ENCODE measurements at regions not wholly inside any gene's neighbourhood (a gene's known extent, or its start where the extent isn't known, plus 50 kb on each side); places are given as distances from the start of the nearest gene placed in this dataset.

DNA sequence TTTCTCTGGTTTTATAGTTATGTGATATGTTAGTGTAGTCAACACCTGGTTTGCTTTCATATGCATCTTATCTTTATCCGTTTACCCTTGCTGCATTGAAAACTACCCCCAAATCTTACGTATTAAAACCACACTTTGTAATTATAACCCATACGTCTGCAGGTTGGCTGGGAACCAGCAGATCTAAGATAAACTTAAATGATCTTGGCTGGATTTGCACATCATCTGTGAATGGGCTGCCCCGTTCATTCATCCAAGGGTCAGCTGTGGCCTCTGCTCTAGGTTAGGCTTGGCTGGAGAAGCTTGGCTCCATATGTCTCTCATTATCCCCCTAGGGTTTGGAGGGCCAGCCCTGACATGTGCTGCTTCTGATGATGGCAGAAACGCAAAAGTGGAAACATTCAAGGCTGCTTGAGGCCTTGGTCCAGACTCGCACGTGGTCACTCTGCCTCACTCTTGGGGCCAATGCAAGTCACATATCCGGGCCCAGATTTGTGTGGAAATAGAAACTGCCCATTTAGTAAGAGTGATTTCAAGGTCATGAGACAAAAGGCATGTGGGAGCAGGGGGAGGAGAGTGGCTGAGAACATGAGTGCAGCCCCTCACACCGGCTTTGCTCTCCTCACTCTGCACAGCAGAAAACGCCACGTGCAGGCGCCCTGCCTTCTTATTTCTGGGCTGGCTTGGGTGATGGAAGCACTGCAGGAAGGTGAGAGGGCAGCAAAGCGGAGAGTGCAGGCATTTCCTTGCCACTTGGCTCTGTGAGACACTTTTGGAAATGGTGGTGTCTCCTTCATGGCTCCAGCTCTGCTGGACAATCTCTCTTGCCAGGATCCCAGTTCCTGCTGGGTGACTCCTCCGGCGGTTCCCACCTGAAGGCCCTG lies 553.8 kb downstream of the GLRX3 start:
- DNase-seq, result no peak

DNA sequence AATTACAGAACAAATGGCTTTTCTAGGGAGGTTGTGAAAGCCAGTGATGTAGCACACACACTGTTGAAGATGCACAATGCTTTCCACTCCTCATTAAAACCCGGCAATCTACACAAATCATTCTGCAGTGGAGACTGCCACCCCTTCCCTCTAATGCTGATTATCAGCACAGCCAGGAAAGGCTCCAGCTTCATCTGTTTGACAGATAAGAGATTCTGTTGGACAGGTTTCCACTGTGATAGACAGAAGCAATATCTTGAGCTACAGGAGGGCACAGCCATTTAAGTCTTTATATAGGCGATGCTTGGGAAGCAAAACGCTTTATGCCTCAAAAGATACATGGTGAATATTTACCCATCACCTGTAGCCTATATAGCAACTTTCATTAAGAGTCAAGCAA lies 555.6 kb downstream of the GLRX3 start:
- TF ChIP-seq POLR2A (IDR thresholded peaks at IDR 0.05), result no peak
- TF ChIP-seq, protein P1, sequence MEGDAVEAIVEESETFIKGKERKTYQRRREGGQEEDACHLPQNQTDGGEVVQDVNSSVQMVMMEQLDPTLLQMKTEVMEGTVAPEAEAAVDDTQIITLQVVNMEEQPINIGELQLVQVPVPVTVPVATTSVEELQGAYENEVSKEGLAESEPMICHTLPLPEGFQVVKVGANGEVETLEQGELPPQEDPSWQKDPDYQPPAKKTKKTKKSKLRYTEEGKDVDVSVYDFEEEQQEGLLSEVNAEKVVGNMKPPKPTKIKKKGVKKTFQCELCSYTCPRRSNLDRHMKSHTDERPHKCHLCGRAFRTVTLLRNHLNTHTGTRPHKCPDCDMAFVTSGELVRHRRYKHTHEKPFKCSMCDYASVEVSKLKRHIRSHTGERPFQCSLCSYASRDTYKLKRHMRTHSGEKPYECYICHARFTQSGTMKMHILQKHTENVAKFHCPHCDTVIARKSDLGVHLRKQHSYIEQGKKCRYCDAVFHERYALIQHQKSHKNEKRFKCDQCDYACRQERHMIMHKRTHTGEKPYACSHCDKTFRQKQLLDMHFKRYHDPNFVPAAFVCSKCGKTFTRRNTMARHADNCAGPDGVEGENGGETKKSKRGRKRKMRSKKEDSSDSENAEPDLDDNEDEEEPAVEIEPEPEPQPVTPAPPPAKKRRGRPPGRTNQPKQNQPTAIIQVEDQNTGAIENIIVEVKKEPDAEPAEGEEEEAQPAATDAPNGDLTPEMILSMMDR (IDR thresholded peaks at IDR 0.05), result no peak
- Histone ChIP-seq H3K9me3 (no peaks in the 10 kb centered on the region), H3K4me3 (no peak overlapping the region), H3K4me1 (no peaks in the 10 kb centered on the region), H3K27ac (no peak overlapping the region), H3K36me3 (no peaks in the 10 kb centered on the region), H3K27me3 (no peaks in the 10 kb centered on the region)
- intact Hi-C loops (cut with DNase I), result no loop called here
- 51 to 76% methylated on average over 3 of the region's 3 CpGs for WGBS, 2 donors
- DNase-seq, result no peak

More for the DNA sequence above, 553.8 kb downstream of the GLRX3 start:
- Histone ChIP-seq H3K4me1 (no peaks in the 10 kb centered on the region), H3K27ac (no peak overlapping the region), H3K9me3 (no peaks in the 10 kb centered on the region), H3K36me3 (no peaks in the 10 kb centered on the region), H3K4me3 (no peak overlapping the region), H3K27me3 (no peaks in the 10 kb centered on the region)
- TF ChIP-seq, protein P1 (IDR thresholded peaks at IDR 0.05), result no peak
- no peak for TF ChIP-seq POLR2A (IDR thresholded peaks at IDR 0.05)
- intact Hi-C loops (cut with DNase I), result no loop called here
- WGBS, 2 donors, result 56 to 64% methylated on average over 14 to 15 of the region's 15 CpGs

DNA sequence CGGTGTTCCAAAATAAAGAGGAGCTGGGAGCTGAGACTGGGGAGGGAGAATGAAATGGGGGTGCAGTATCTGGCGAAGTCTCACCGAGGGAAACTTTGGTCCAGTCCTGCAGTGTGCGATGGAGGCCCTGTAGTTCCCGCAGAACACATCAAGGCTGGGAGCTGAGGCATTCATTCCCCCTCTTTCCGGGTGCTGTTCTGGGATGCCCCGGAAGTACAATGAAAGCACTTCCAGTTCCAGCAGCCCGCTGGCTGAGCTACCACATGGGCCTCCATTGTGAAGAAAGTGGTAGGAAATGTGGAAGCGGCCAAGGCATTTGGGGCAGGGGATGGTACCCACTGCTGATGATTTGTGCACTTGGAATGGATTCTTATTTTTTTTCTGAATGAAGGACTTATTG lies 560.7 kb downstream of the GLRX3 start:
- H3K27ac ChIP-seq, result no peak overlapping the region
- no peak overlapping the region for H3K4me3 ChIP-seq
- H3K27me3 ChIP-seq, result no peaks in the 10 kb centered on the region
- WGBS, 2 donors, result 85 to 95% methylated on average over 4 to 9 of the region's 9 CpGs
- intact Hi-C loops (cut with DNase I), result no loop called here
- no peaks in the 10 kb centered on the region for H3K36me3 ChIP-seq
- H3K4me1 ChIP-seq, result no peaks in the 10 kb centered on the region
- no peaks in the 10 kb centered on the region for H3K9me3 ChIP-seq
- no peak for DNase-seq
- TF ChIP-seq POLR2A (IDR thresholded peaks at IDR 0.05), result no peak
- TF ChIP-seq, protein P1 (IDR thresholded peaks at IDR 0.05), result no peak

DNA sequence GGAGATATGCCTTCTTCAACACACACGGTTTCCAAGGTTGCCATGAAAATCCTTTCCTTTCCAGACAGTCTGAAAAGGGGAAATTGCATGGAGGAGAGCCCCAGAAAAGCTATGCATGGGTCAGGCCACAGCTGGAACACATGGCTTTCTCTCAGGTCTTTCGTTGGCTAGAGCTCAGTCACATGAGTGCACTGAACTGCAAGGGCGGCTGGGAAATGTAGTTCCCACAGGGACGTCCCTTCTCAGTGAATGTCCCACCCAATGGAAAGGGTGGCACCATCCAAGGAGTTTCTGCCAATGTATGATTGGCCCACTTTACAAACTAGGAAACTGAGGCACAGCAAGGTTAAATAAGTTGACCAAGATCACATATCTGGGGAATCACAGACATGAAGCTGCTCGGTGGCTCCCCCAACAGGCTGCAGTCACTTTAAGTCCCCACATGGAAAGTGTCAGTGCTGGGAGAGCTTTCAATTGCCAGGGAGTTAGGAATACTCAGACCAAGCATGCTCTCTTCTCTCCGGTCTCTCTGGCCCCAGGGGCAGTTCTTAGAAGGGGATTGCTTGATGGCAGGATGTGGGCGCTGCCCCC lies 571.3 kb downstream of the GLRX3 start:
- no peaks in the 10 kb centered on the region for H3K36me3 ChIP-seq
- intact Hi-C loops (cut with DNase I), result no loop called here
- peaks cover 0 to 16% (median 0%) of the 10 kb centered on the region in 4 donors for H3K27me3 ChIP-seq
- no peak for DNase-seq
- no peaks in the 10 kb centered on the region for H3K4me1 ChIP-seq
- no peak overlapping the region for H3K27ac ChIP-seq
- no peak overlapping the region for H3K4me3 ChIP-seq
- peaks cover 0 to 10% (median 0%) of the 10 kb centered on the region in 3 donors for H3K9me3 ChIP-seq
- WGBS, 2 donors, result 69 to 83% methylated on average over 3 to 5 of the region's 7 CpGs
- TF ChIP-seq, protein P1 (IDR thresholded peaks at IDR 0.05), result no peak
- no peak for TF ChIP-seq POLR2A (IDR thresholded peaks at IDR 0.05)

DNA sequence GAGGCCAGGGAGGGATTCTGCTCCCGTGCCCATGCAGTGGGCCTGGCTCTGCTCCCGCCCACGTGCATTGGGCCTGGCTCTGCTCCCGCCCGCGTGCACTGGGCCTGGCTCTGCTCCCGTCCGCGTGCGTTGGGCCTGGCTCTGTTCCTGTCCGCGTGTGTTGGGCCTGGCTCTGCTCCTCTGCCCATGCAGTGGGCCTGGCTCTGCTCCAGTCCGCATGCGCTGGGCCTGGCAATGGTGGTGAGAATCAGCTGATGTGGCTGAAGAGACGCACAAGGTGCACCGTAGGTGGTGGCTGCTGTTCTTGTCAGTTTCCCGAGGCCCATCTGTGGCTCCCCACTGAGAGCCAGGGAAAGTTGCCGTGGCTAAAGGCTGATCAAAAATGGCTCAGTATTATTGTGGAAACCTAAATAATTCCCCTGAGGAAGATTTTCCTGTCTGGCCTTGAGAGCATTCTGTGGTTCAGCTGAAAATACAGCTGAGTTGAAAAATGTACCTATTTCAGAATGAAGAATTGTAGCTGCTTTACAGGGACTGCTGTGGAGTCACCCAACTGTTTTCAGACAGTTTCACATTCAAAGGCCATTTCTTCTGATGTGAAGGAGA lies 572.4 kb downstream of the GLRX3 start:
- intact Hi-C loops (cut with DNase I), result no loop called here
- TF ChIP-seq POLR2A (IDR thresholded peaks at IDR 0.05), result no peak
- TF ChIP-seq, protein P1 (IDR thresholded peaks at IDR 0.05), result no peak
- Histone ChIP-seq H3K27me3 (peaks cover 0 to 20% (median 0%) of the 10 kb centered on the region in 4 donors), H3K36me3 (no peaks in the 10 kb centered on the region), H3K4me3 (no peak overlapping the region), H3K4me1 (no peaks in the 10 kb centered on the region), H3K9me3 (peaks cover 0 to 10% (median 0%) of the 10 kb centered on the region in 3 donors), H3K27ac (no peak overlapping the region)
- WGBS, 2 donors, result 70 to 83% methylated on average over 4 of the region's 18 CpGs
- DNase-seq, result no peak
